Stimulated activated naive CD4-positive, alpha-beta T cell treated with Interleukin-2 at 50 U/mL for 16 hours (primary cell): ENCODE measurements at regions not wholly inside any gene's neighbourhood (a gene's known extent, or its start where the extent isn't known, plus 50 kb on each side); places are given as distances from the start of the nearest gene placed in this dataset.

Source experiments
- DNase-seq: peaks from one replicate; lab custom pipeline; 2025; lab: John Stamatoyannopoulos, UW

GRCh38 chr5:153130296-153130695, 360.2 kb upstream of the GRIA1 start:
- no peak for DNase-seq

GRCh38 chr5:153135411-153135810, 355.1 kb upstream of the GRIA1 start:
- no peak for DNase-seq

GRCh38 chr5:153136910-153137614, 353.4 kb upstream of the GRIA1 start:
- no peak for DNase-seq

- no peak for DNase-seq
Measured at GRCh38 chr5:153147891-153148623, 342.4 kb upstream of the GRIA1 start.

GRCh38 chr5:153148624-153148976, 341.9 kb upstream of the GRIA1 start:
- no peak for DNase-seq

GRCh38 chr5:153151558-153151957, 338.9 kb upstream of the GRIA1 start:
- DNase-seq, result no peak

GRCh38 chr5:153153086-153153485, 337.4 kb upstream of the GRIA1 start:
- DNase-seq, result no peak

- no peak for DNase-seq
Measured at GRCh38 chr5:153157156-153157555, 333.3 kb upstream of the GRIA1 start.

GRCh38 chr5:153158608-153159007, 331.9 kb upstream of the GRIA1 start:
- no peak for DNase-seq

GRCh38 chr5:153159616-153160015, 330.9 kb upstream of the GRIA1 start:
- DNase-seq, result no peak

- no peak for DNase-seq
Measured at GRCh38 chr5:153168241-153168640, 322.2 kb upstream of the GRIA1 start.

- DNase-seq, result no peak
Measured at GRCh38 chr5:153187503-153187902, 303.0 kb upstream of the GRIA1 start.

- DNase-seq, result no peak
Measured at GRCh38 chr5:153206361-153206760, 284.1 kb upstream of the GRIA1 start.

GRCh38 chr5:153209016-153209415, 281.5 kb upstream of the GRIA1 start:
- no peak for DNase-seq

GRCh38 chr5:153209687-153210086, 280.8 kb upstream of the GRIA1 start:
- no peak for DNase-seq

GRCh38 chr5:153211076-153211475, 279.4 kb upstream of the GRIA1 start:
- DNase-seq, result no peak

GRCh38 chr5:153212471-153212870, 278.0 kb upstream of the GRIA1 start:
- no peak for DNase-seq

GRCh38 chr5:153222936-153223335, 267.5 kb upstream of the GRIA1 start:
- DNase-seq, result no peak

- no peak for DNase-seq
Measured at GRCh38 chr5:153223376-153223775, 267.1 kb upstream of the GRIA1 start.

- no peak for DNase-seq
Measured at GRCh38 chr5:153224651-153225050, 265.8 kb upstream of the GRIA1 start.

- no peak for DNase-seq
Measured at GRCh38 chr5:153233933-153234332, 256.5 kb upstream of the GRIA1 start.

- no peak for DNase-seq
Measured at GRCh38 chr5:153236319-153236718, 254.2 kb upstream of the GRIA1 start.

GRCh38 chr5:153237671-153238332, 252.7 kb upstream of the GRIA1 start:
- DNase-seq, result no peak
